Bronchial epithelial cell (primary cell): ENCODE measurements at regions not wholly inside any gene's neighbourhood (a gene's known extent, or its start where the extent isn't known, plus 50 kb on each side); places are given as distances from the start of the nearest gene placed in this dataset.

ENCODE experiments used
- DNase-seq: peaks from one replicate; pipeline ENCODE4 v3.0.0-alpha.2; 2010; ENCODE audit warnings: low read depth
- FAIRE-seq: peaks from 2 replicates; lab custom pipeline; 2011; peaks lifted over from hg19 to GRCh38; lab: Jason Lieb, UNC
- H3K27me3 ChIP-seq: 2 replicates; pipeline ENCODE4 v1.5.1; 2011; ENCODE audit warnings: low read length; ENCODE audit not compliant: control insufficient read depth, insufficient read depth
- H3K36me3 ChIP-seq: 2 replicates; pipeline ENCODE4 v1.5.1; 2011; ENCODE audit warnings: low read length; ENCODE audit not compliant: control insufficient read depth, insufficient read depth
- H3K4me3 ChIP-seq: 2 replicates; pipeline ENCODE4 v1.5.1; 2011; ENCODE audit warnings: mild to moderate bottlenecking, low read depth, low read length, control low read depth
- TF ChIP-seq, protein P1 (sequence below): IDR thresholded peaks from 2 replicates; pipeline ENCODE4 v1.5.1; 2011; ENCODE audit warnings: mild to moderate bottlenecking, moderate library complexity, low read length, control low read depth, inconsistent platforms; ENCODE audit not compliant: insufficient read depth, severe bottlenecking

DNA sequence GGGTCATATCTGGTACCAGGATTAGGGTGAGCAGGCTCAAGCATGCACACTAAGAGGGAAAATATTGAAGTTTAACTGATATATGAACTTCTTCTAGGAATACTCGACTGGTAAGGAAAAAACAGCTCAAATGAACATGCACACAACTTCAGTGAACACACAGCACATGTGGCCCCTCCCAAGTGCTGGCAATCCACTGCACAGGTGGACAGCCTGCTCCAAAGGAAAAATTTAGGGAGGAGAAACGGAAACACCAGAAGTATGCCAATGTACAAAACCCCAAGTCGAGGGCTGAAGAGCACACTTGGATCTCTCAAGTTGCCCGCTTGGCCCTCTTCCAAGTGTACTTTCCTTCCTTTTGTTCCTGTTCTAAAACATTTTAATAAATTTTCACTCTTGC lies 205.0 kb upstream of the FAM47C start:
- FAIRE-seq = no peak

GRCh38 chrX:36804066-36804465 lies 204.1 kb upstream of the FAM47C start:
- TF ChIP-seq, protein P1, sequence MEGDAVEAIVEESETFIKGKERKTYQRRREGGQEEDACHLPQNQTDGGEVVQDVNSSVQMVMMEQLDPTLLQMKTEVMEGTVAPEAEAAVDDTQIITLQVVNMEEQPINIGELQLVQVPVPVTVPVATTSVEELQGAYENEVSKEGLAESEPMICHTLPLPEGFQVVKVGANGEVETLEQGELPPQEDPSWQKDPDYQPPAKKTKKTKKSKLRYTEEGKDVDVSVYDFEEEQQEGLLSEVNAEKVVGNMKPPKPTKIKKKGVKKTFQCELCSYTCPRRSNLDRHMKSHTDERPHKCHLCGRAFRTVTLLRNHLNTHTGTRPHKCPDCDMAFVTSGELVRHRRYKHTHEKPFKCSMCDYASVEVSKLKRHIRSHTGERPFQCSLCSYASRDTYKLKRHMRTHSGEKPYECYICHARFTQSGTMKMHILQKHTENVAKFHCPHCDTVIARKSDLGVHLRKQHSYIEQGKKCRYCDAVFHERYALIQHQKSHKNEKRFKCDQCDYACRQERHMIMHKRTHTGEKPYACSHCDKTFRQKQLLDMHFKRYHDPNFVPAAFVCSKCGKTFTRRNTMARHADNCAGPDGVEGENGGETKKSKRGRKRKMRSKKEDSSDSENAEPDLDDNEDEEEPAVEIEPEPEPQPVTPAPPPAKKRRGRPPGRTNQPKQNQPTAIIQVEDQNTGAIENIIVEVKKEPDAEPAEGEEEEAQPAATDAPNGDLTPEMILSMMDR = no peak
- no peaks in the 10 kb centered on the region for H3K36me3 ChIP-seq
- FAIRE-seq = no peak
- DNase-seq = no peak
- H3K4me3 ChIP-seq = no peak overlapping the region
- no peaks in the 10 kb centered on the region for H3K27me3 ChIP-seq

More for the DNA sequence above, 205.0 kb upstream of the FAM47C start:
- no peaks in the 10 kb centered on the region for H3K27me3 ChIP-seq
- no peak overlapping the region for H3K4me3 ChIP-seq
- TF ChIP-seq, protein P1 = no peak
- DNase-seq = no peak
- no peaks in the 10 kb centered on the region for H3K36me3 ChIP-seq

DNA sequence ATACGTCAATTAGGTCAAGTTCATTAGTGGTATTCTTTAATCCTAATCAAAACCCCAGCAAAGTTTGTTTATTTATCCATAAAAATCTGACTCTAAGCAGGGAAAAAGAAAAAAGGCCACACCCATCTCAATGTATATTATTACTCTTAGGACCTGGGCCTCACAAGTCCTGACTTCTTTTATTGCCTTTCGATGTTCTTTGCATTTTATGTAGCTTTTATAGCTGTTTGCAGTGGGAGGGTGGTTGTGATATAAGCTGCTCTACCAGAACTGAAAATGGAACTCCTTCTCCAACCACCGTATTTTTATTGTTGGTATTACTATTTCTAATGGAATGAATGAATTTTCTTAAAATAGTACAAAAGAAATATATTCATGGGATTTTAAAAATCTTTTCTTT lies 163.3 kb upstream of the FAM47C start:
- TF ChIP-seq, protein P1 = no peak
- no peak for FAIRE-seq
- no peaks in the 10 kb centered on the region for H3K36me3 ChIP-seq
- H3K4me3 ChIP-seq = no peak overlapping the region
- H3K27me3 ChIP-seq = no peaks in the 10 kb centered on the region
- DNase-seq = no peak

DNA sequence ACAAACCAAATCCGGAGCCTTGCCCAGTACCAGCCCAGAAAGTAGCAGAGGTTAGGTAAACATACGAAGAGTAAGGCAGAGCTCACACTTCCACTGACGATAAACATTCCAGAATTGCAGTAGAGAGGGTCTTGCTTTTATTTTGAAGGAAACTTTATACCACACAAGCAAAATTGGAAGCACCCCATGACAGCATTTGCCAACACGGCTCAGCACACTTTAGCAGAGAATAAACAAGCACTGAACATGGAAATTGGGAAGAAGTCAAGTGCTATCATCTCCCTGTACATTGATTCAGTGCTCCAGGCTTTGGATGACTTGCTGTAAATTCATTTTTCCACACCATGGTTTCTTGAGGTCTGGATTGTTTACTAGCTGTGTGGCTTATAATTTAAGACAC lies 160.7 kb upstream of the FAM47C start:
- H3K36me3 ChIP-seq = no peaks in the 10 kb centered on the region

GRCh38 chrX:36849407-36849806 lies 158.8 kb upstream of the FAM47C start:
- Histone ChIP-seq H3K27me3 (no peaks in the 10 kb centered on the region), H3K4me3 (no peak overlapping the region), H3K36me3 (no peaks in the 10 kb centered on the region)
- TF ChIP-seq, protein P1 = no peak
- FAIRE-seq = no peak
- DNase-seq = no peak

More for the DNA sequence above, 160.7 kb upstream of the FAM47C start:
- Histone ChIP-seq H3K4me3 (no peak overlapping the region), H3K27me3 (no peaks in the 10 kb centered on the region)
- TF ChIP-seq, protein P1 = no peak
- DNase-seq (no peak), FAIRE-seq (no peak)

DNA sequence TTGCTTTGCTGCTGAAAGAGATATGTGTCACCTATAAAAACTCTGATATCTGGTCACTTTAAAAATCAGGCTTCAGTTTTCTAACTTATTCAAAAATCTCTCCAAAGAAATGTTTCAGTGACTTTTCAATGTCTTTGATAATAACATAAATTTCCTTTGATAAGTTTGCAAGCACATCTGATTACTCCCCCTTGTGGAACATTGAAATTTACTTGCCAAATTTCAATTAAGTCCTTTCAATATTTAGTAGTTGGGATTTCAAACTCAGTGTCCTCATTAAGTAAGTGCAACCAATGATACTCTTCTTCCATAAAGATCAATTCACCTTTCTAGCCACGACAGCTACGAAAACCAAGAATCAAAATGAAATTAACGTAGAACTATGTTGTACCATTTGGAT lies 151.3 kb upstream of the FAM47C start:
- FAIRE-seq (no peak), DNase-seq (peak; percentile 23)
- H3K4me3 ChIP-seq = no peak overlapping the region
- no peaks in the 10 kb centered on the region for H3K36me3 ChIP-seq
- TF ChIP-seq, protein P1 = no peak
- no peaks in the 10 kb centered on the region for H3K27me3 ChIP-seq
